Right renal pelvis (tissue), 4 donors: ENCODE measurements at regions not wholly inside any gene's neighbourhood (a gene's known extent, or its start where the extent isn't known, plus 50 kb on each side); places are given as distances from the start of the nearest gene placed in this dataset.

Source experiments
- DNase-seq, 4 donors: peaks; one replicate each; pipeline ENCODE4 v3.0.0-alpha.2; 2013; ENCODE audit warnings: low read depth in 4 of 4, low spot score in 3 of 4, missing footprints in 1 of 4

DNA sequence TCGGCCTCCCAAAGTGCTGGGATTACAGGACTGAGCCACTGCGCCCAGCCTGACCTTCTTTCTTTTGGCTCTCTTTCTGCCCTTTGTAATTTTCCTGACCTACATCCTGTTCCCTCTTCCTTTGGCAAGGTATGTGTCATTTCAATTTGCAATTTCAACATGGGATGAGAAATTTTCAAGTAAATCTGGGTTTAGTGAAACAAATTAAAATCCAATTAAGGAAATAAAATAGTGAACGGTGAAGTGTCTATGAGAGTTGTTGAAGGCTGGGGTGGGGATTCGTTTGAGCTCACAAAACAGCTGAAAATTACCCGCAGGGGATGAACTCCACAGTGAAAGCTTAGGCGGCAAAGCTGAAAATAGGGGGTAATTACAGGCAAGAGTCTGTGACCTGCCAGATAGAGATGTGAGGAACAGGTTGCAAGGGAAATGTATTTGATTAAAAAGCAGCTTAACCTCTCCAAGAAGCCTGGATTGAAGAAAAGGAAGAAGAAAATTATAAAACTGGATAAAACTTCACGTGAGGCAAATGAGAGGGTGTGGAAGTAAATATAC is 277.7 kb downstream of the UTP18 start:
- DNase-seq, result no peak

DNA sequence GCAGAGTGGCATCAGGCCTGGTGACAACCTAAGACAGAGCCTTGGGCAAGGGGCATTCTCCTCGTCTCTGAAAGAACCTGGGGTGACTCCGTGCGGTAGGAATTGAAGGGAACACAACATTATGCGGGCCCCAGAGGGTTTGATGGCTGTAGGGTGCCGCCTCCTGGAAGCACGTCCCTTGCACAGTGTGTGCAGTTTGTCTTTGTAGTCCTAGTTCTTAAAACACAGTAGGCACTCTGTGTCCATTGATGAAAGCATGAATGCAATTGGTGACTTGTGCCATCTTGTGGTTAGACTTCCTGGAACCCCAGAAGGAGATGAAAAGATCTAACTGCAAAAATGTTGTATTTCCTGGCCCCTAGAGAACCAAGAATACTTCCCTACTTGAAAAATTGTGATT is 279.8 kb downstream of the UTP18 start:
- DNase-seq, result no peak

DNA sequence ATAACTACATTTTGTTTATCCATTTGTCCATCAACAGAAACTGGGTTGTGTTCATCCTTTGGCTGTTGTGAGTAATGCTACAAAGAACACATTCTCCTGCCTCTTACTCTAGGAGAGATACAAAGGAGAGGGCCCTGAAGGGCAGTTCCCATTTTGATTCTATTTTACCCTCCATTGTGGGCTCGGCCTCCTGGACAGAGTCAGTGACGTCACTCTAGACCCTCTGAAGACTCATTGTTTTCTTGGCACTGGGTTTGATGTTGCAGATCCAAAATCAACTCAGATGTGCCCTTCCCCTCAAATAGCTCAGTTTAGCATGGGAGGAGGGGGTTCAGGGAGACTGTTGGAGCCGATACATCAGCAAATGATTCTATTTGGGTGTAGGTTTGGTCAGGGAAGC is 280.9 kb downstream of the UTP18 start:
- DNase-seq, result no peak

DNA sequence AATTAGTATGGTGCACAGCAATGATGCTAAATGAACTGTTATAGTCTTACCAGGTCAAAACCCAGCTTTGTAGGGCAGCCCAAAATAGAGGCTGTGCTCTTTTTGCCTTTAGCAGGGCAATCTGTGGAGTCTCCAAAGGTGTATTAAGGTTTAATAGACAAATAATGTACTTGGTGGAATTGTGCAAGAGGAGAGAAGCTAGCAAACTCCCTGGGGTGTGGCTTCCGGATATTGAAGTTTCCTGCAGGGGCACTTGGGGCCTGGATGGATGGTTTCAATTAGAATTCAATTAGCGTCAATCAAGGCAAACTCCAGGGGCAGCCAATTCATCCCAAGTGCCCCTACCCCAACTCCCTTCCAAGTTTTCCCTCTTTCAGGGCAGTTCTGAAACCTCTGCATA is 285.8 kb downstream of the UTP18 start:
- DNase-seq, result no peak

DNA sequence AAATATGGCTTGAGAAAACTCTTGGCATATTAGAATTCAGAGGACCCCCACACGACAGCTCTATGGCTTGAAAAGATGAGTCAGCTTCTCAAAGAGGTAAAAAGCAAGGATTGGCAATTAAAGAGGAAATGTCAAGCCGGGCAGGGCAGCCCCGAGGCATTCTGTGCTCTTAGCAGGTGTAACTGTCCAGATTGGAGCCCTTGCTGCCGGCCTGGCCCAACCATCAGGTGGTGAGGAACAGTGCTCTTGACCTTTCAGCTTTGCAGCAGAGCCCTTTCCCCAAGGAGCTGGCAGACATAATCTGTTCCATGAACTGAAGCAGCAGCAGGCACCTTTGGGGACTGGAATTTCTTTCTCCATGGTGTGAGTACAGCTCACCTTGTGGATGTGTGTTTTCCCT is 287.8 kb downstream of the UTP18 start:
- DNase-seq, result no peak

DNA sequence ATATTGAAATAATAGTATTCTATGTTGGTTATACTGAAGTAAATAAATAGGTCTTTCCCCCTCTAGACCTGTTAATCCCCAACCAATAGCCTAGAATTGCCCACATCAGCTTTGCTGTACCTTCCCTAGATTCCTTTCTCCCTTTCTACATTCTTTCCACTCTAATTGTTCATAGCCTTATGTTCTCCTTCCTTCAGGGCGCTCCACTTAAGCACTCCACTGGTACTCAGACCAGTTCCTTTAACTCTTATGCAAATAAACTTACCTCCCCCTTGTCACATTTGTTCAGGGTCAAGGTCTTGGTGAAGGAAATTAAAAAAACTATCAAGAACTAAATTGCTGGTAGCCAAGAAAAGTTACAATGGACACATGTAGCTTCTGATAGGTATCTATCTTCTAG is 294.8 kb downstream of the UTP18 start:
- DNase-seq, result no peak

DNA sequence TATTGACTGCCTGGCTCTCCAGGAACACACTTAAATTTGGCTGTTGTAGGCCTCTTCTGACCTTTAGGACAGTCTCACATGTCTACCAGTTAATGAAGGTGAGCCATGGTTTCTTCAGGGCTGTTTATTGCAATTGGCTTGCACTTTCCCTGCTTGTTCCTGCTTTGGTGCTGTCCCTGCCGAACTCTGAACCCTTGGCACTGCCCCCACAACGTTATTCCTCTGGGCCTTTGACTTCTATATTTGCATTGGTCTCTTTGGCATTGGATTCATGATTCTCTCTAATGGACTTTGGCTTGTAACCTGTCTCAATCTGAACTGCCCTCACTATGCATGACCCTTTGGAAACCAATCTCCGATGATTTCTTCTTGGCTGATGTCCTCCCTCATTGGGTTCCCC is 299.4 kb downstream of the UTP18 start:
- no peak for DNase-seq

DNA sequence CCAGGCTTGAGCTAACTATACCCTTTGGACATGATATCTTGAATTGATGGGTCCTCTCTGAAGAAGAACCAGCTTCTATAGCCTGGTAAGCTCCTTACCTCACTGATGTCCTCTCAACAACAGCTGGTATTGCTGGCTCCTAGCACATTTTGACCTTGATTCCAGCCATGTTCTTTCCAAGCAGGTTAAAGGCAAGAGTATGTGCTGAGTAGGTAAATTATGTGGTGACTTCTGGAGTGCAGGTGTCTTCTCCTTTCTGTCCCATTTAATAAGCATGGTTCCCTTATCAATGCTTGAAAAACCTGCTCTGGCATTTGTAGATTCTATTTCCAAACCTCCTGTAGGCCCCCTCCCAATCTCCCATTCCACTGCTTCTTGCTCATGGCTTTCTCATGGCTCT is 300.1 kb downstream of the UTP18 start:
- no peak for DNase-seq

DNA sequence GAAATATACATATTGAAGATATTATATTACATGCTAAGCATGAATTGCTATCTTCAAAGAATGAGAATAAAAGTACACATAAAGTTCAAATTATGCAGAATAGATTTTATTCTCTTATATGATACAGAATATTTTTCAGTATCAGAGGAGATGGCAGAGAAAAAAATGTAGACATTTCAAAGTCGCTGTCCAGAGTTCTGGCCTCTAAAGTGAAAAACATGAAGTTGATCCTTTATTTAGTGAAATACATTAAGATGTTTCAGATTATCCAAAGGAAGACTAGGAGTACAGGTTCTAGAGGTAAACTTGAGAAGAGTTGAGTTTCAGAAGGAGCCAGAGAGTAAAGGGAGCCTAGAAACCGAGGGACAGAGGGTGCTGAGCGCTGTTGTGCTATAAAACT is 303.6 kb downstream of the UTP18 start:
- DNase-seq, result no peak

DNA sequence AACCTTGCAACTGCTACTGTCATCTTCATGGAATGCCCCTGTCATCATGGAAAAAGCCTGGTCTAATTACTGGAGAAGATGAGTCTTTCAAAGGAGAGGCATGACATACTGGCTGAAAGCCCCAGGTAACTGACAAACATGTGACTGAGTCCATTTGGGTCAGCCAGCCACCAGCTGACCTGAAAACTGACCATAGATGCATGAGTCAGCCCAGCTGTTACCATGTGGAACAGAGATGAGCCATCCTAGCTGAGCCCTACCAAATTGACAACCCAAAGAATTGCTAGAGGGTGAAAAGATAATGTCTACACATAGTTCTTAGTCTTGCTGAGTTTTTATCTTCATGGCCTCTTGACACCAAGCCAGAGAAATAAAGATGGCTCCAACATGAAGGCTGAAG is 311.8 kb downstream of the UTP18 start:
- DNase-seq, result no peak
